ENCODE measurements at regions not wholly inside any gene's neighbourhood (a gene's known extent, or its start where the extent isn't known, plus 50 kb on each side); places are given as distances from the start of the nearest gene placed in this dataset.
"Not testable (repeated sequence)": the region's sequence is repeated elsewhere in the genome, so short reads cannot be mapped to it uniquely, and the experiment has no call there.

DNA sequence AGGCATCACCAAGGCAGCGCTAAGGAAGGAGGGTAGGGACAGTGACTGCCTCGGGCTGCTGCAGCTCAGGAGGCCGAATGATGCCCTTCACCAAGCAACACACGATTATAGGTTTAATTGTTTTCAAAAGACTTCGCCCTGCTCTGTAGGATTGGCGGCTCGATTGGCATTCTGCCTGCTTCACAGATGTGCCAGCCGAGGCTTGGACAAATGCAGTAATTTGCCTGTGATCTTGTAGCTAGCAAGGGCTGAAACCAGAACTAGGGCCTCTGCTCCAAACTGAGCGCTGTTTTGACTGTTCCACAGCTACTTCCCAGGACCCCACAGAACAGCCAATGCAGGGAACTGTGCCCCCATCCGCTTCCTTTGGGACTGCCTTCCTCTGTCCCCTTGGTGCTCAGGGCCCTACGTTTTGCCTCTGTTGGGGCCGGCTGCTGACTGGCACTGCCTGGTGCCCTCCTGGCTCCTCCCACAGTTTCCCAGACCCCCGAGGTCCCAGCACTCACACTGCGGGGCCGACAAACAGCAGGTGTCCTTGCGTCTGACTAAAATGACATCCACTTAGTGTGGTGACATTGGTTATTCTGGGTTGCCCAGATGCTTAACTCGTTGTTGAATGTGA lies 62.6 kb upstream of the EN2 start:
- Histone ChIP-seq H3K27me3 (ENCODE audit: control insufficient read depth in 1 of 2, insufficient read depth in 2 of 2, low read length in 2 of 2) (peaks cover 4% of the 10 kb centered on the region in 2 donors), H3K4me1 (ENCODE audit: control insufficient read depth in 2 of 2, insufficient read depth in 2 of 2, low read length in 1 of 2) (no peaks in the 10 kb centered on the region), H3K27ac (ENCODE audit: low read depth in 2 of 2, low read length in 1 of 2) (no peak overlapping the region), H3K36me3 (ENCODE audit: control insufficient read depth in 2 of 2, insufficient read depth in 2 of 2, low read length in 1 of 2) (no peaks in the 10 kb centered on the region), H3K4me3 (ENCODE audit: low read depth in 1 of 2, low read length in 2 of 2) (no peak overlapping the region), H3K9me3 (ENCODE audit: control insufficient read depth in 2 of 2, insufficient read depth in 1 of 2, low read depth in 1 of 2, low read length in 1 of 2) (no peaks in the 10 kb centered on the region)
- WGBS, 2 donors = 53 to 57% methylated on average over 17 of the region's 17 CpGs

- no peaks in the 10 kb centered on the region for H3K9me3 ChIP-seq (ENCODE audit: control insufficient read depth in 2 of 2, insufficient read depth in 1 of 2, low read depth in 1 of 2, low read length in 1 of 2)
- H3K4me3 ChIP-seq (ENCODE audit: low read depth in 1 of 2, low read length in 2 of 2) = no peak overlapping the region
- no peaks in the 10 kb centered on the region for H3K36me3 ChIP-seq (ENCODE audit: control insufficient read depth in 2 of 2, insufficient read depth in 2 of 2, low read length in 1 of 2)
- no peak overlapping the region for H3K27ac ChIP-seq (ENCODE audit: low read depth in 2 of 2, low read length in 1 of 2)
- no peaks in the 10 kb centered on the region for H3K4me1 ChIP-seq (ENCODE audit: control insufficient read depth in 2 of 2, insufficient read depth in 2 of 2, low read length in 1 of 2)
- peaks cover 4% of the 10 kb centered on the region in 2 donors for H3K27me3 ChIP-seq (ENCODE audit: control insufficient read depth in 1 of 2, insufficient read depth in 2 of 2, low read length in 2 of 2)
- 87% methylated on average over 16 of the region's 16 CpGs for WGBS, 2 donors
Observed at GRCh38 chr7:155396661-155397060, 61.3 kb upstream of the EN2 start.

DNA sequence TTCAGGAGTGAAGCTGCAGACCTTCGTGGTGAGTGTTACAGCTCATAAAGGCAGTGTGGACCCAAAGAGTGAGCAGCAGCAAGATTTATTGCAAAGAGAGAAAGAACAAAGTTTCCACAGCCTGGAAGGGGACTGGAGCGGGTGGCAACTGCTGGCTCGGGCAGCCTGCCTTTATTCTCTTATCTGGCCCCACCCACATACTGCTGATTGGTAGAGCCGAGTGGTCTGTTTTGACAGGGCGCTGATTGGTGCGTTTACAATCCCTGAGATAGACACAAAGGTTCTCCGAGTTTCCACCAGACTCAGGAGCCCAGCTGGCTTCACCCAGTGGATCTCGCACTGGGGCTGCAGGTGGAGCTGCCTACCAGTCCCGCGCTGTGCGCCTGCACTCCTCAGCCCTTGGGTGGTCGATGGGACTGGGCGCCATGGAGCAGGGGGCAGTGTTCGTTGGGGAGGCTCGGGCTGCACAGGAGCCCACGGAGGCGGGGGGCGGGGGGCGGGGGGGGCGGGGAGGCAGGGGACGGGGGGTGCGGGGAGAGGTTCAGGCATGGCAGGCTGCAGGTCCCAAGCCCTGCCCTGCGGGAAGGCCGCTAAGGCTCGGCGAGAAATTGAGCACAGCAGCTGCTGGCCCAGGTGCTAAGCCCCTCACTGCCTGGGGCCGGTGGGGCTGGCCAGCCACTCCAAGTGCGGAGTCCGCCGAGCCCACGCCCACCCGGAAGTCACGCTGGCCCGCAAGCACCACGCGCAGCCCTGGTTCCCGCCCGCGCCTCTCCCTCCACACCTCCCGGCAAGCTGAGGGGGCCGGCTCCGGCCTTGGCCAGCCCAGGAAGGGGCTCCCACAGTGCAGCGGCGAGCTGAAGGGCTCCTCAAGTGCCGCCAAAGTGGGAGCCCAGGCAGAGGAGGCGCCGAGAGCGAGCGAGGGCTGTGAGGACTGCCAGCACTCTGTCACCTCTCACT lies 59.9 kb upstream of the EN2 start:
- not testable (repeated sequence) for H3K27ac ChIP-seq (ENCODE audit: low read depth in 2 of 2, low read length in 1 of 2); H3K36me3 ChIP-seq (ENCODE audit: control insufficient read depth in 2 of 2, insufficient read depth in 2 of 2, low read length in 1 of 2)
- 89 to 90% methylated on average over 42 to 49 of the region's 49 CpGs for WGBS, 2 donors

DNA sequence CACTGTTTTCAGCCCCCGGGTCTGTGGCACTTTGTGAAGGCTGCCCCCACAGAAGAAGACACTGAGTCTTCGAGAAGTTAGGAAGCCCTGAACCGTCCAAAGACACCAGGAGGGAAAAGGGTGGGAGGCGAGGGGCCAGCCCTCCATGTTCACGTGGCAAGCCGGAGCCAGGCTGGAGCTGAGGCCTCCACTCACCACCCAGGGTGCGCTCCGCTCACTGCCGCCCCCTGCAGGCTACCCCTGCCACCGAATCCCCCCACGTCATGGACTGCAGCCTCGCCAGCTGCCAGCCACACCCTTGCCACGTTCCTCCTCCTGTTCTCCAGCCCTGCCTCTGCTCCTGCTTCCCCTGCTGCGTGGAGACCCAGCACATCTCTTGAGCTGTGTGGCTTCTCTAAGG lies 59.0 kb upstream of the EN2 start:
- no peaks in the 10 kb centered on the region for H3K36me3 ChIP-seq (ENCODE audit: control insufficient read depth in 2 of 2, insufficient read depth in 2 of 2, low read length in 1 of 2)
- WGBS, 2 donors = 72 to 75% methylated on average over 14 of the region's 14 CpGs
- H3K4me1 ChIP-seq (ENCODE audit: control insufficient read depth in 2 of 2, insufficient read depth in 2 of 2, low read length in 1 of 2) = no peaks in the 10 kb centered on the region
- peaks cover 4% of the 10 kb centered on the region in 2 donors for H3K27me3 ChIP-seq (ENCODE audit: control insufficient read depth in 1 of 2, insufficient read depth in 2 of 2, low read length in 2 of 2)
- H3K9me3 ChIP-seq (ENCODE audit: control insufficient read depth in 2 of 2, insufficient read depth in 1 of 2, low read depth in 1 of 2, low read length in 1 of 2) = peaks cover 0 to 3% of the 10 kb centered on the region in 2 donors
- H3K4me3 ChIP-seq (ENCODE audit: low read depth in 1 of 2, low read length in 2 of 2) = no peak overlapping the region
- H3K27ac ChIP-seq (ENCODE audit: low read depth in 2 of 2, low read length in 1 of 2) = no peak overlapping the region

More for the DNA sequence above, 59.9 kb upstream of the EN2 start:
- H3K4me3 ChIP-seq (ENCODE audit: low read depth in 1 of 2, low read length in 2 of 2); H3K4me1 ChIP-seq (ENCODE audit: control insufficient read depth in 2 of 2, insufficient read depth in 2 of 2, low read length in 1 of 2); H3K27me3 ChIP-seq (ENCODE audit: control insufficient read depth in 1 of 2, insufficient read depth in 2 of 2, low read length in 2 of 2); H3K9me3 ChIP-seq (ENCODE audit: control insufficient read depth in 2 of 2, insufficient read depth in 1 of 2, low read depth in 1 of 2, low read length in 1 of 2): not testable (repeated sequence)

DNA sequence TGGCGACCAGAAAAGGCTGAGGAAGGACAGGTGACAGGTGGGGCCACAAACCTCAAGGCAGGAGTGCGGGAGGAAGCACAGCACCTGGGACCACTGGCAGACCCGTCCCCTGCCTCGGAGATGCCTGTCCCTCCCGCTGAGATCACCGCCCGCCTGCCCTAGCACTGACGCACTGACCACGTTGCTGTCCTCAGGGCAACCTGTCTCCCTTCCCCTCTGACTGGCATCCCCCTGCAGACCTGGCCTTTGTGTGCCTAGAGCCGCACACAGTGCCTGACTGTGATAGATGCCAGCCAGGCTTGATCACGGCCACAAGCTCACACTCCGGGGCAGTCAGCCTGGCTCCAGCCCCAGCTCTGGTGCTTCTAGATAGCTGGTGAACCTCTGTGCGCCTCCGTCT lies 58.4 kb upstream of the EN2 start:
- H3K4me3 ChIP-seq (ENCODE audit: low read depth in 1 of 2, low read length in 2 of 2) = no peak overlapping the region
- no peak overlapping the region for H3K27ac ChIP-seq (ENCODE audit: low read depth in 2 of 2, low read length in 1 of 2)
- peaks cover 4% of the 10 kb centered on the region in 2 donors for H3K27me3 ChIP-seq (ENCODE audit: control insufficient read depth in 1 of 2, insufficient read depth in 2 of 2, low read length in 2 of 2)
- no peaks in the 10 kb centered on the region for H3K36me3 ChIP-seq (ENCODE audit: control insufficient read depth in 2 of 2, insufficient read depth in 2 of 2, low read length in 1 of 2)
- 87 to 89% methylated on average over 14 of the region's 14 CpGs for WGBS, 2 donors
- H3K9me3 ChIP-seq (ENCODE audit: control insufficient read depth in 2 of 2, insufficient read depth in 1 of 2, low read depth in 1 of 2, low read length in 1 of 2) = peaks cover 0 to 3% of the 10 kb centered on the region in 2 donors
- no peaks in the 10 kb centered on the region for H3K4me1 ChIP-seq (ENCODE audit: control insufficient read depth in 2 of 2, insufficient read depth in 2 of 2, low read length in 1 of 2)

GRCh38 chr7:155401231-155401630 lies 56.7 kb upstream of the EN2 start:
- Histone ChIP-seq H3K36me3 (ENCODE audit: control insufficient read depth in 2 of 2, insufficient read depth in 2 of 2, low read length in 1 of 2) (no peaks in the 10 kb centered on the region), H3K4me3 (ENCODE audit: low read depth in 1 of 2, low read length in 2 of 2) (no peak overlapping the region), H3K27ac (ENCODE audit: low read depth in 2 of 2, low read length in 1 of 2) (no peak overlapping the region), H3K9me3 (ENCODE audit: control insufficient read depth in 2 of 2, insufficient read depth in 1 of 2, low read depth in 1 of 2, low read length in 1 of 2) (peaks cover 0 to 3% of the 10 kb centered on the region in 2 donors), H3K27me3 (ENCODE audit: control insufficient read depth in 1 of 2, insufficient read depth in 2 of 2, low read length in 2 of 2) (peaks cover 0 to 8% of the 10 kb centered on the region in 2 donors), H3K4me1 (ENCODE audit: control insufficient read depth in 2 of 2, insufficient read depth in 2 of 2, low read length in 1 of 2) (no peaks in the 10 kb centered on the region)
- WGBS, 2 donors = 52 to 67% methylated on average over 8 of the region's 8 CpGs

DNA sequence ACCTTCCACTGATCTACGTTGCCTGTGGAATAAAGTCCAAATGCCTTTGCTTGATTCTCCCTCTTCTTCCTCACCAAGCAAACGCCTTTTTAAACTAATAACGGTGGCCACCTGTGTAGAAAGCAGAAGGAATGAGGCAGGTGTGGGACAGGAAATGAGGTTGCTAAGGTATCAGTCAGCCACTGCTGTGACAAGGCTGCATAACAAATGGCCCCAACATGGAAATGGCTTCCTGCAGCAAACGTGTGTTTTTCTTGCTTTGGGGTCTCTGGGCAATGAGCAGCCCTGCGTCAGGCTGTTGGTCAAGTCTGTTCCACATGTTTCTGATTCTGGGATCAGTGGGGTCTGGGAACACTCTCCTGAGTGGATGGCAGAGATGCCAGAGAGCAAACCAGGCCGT lies 56.0 kb upstream of the EN2 start:
- no peak overlapping the region for H3K4me3 ChIP-seq (ENCODE audit: low read depth in 1 of 2, low read length in 2 of 2)
- peaks cover 0 to 8% of the 10 kb centered on the region in 2 donors for H3K27me3 ChIP-seq (ENCODE audit: control insufficient read depth in 1 of 2, insufficient read depth in 2 of 2, low read length in 2 of 2)
- H3K27ac ChIP-seq (ENCODE audit: low read depth in 2 of 2, low read length in 1 of 2) = no peak overlapping the region
- 61 to 62% methylated on average over 6 of the region's 6 CpGs for WGBS, 2 donors
- H3K36me3 ChIP-seq (ENCODE audit: control insufficient read depth in 2 of 2, insufficient read depth in 2 of 2, low read length in 1 of 2) = no peaks in the 10 kb centered on the region
- no peaks in the 10 kb centered on the region for H3K4me1 ChIP-seq (ENCODE audit: control insufficient read depth in 2 of 2, insufficient read depth in 2 of 2, low read length in 1 of 2)
- H3K9me3 ChIP-seq (ENCODE audit: control insufficient read depth in 2 of 2, insufficient read depth in 1 of 2, low read depth in 1 of 2, low read length in 1 of 2) = peaks cover 0 to 3% of the 10 kb centered on the region in 2 donors

DNA sequence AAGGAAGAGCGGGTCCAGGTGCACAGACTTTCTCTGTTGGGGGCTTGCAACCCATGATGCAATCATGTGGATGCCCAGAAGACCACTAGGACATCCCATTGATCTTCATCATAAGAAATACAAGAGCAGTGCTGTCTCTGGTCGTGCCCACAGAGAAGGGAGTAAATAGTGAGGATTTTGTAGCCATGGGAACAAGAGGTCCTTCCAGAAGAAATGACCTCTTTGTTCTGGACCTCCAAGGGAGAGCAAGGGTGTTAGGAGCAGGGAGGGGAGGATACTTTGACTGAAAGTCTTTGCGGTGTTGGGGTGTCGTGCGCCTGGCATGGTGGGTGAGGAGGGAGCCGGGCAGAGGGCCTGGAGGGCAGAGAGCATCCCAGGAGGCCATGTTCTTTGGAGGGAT lies 55.0 kb upstream of the EN2 start:
- 79% methylated on average over 6 of the region's 6 CpGs for WGBS, 2 donors

DNA sequence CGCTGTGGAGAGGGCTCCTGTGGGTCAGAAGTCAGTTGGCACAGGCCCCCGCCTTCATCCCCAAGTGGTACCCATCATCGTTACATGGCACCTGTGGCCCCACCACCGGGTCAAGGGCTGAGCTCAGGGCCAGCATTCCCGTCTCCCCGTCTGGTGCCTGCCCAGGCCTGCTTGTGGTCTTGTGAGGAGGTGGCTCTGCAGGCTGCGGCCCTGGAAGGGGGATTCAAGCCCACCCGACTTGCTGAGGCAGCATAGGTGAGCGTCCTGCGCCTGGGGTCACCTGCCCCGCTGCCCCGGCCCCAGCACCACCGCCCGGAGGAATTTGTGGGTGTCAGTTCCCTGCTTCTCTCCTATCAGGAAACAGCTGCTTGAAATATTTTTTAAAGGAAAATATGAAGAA lies 53.0 kb upstream of the EN2 start:
- Histone ChIP-seq H3K36me3 (ENCODE audit: control insufficient read depth in 2 of 2, insufficient read depth in 2 of 2, low read length in 1 of 2) (no peaks in the 10 kb centered on the region), H3K4me1 (ENCODE audit: control insufficient read depth in 2 of 2, insufficient read depth in 2 of 2, low read length in 1 of 2) (no peaks in the 10 kb centered on the region), H3K27ac (ENCODE audit: low read depth in 2 of 2, low read length in 1 of 2) (no peak overlapping the region), H3K9me3 (ENCODE audit: control insufficient read depth in 2 of 2, insufficient read depth in 1 of 2, low read depth in 1 of 2, low read length in 1 of 2) (peaks cover 0 to 3% of the 10 kb centered on the region in 2 donors), H3K4me3 (ENCODE audit: low read depth in 1 of 2, low read length in 2 of 2) (no peak overlapping the region), H3K27me3 (ENCODE audit: control insufficient read depth in 1 of 2, insufficient read depth in 2 of 2, low read length in 2 of 2) (peaks cover 0 to 12% of the 10 kb centered on the region in 2 donors)
- WGBS, 2 donors = 69% methylated on average over 14 of the region's 14 CpGs

More for the DNA sequence above, 55.0 kb upstream of the EN2 start:
- H3K4me3 ChIP-seq (ENCODE audit: low read depth in 1 of 2, low read length in 2 of 2) = no peak overlapping the region
- H3K27ac ChIP-seq (ENCODE audit: low read depth in 2 of 2, low read length in 1 of 2) = no peak overlapping the region
- peaks cover 0 to 3% of the 10 kb centered on the region in 2 donors for H3K9me3 ChIP-seq (ENCODE audit: control insufficient read depth in 2 of 2, insufficient read depth in 1 of 2, low read depth in 1 of 2, low read length in 1 of 2)
- no peaks in the 10 kb centered on the region for H3K4me1 ChIP-seq (ENCODE audit: control insufficient read depth in 2 of 2, insufficient read depth in 2 of 2, low read length in 1 of 2)
- no peaks in the 10 kb centered on the region for H3K36me3 ChIP-seq (ENCODE audit: control insufficient read depth in 2 of 2, insufficient read depth in 2 of 2, low read length in 1 of 2)
- H3K27me3 ChIP-seq (ENCODE audit: control insufficient read depth in 1 of 2, insufficient read depth in 2 of 2, low read length in 2 of 2) = peaks cover 0 to 8% of the 10 kb centered on the region in 2 donors

All from esophagus (tissue), 2 donors.